ENCODE measurements at regions not wholly inside any gene's neighbourhood (a gene's known extent, or its start where the extent isn't known, plus 50 kb on each side); places are given as distances from the start of the nearest gene placed in this dataset.

DNA sequence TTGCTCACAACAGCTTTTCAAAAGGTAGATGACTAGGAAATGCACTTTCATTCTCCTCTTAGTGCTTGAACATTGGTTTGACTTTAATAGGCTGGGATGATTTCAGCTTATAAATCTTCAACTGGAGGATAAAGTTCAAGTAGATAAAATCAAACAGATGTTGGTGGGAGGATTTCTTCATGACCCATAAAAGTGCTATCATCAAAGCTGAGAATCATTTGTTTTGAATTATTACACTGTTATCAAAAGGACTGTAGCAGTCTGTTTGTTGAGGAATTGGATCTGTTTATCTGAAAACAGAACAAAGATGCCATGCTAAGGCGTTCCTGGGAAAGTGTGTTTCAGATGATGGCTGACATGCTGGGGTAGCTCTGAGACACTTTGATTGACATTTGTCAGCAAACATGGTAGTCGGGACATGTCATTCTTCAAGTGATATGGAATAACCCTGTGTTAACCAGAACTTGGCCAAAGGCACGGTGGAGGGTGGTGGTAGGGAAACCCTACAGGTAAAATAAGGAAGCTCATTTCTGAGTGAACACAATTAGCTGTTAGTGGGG lies 304.0 kb upstream of the PITX2 start:
- DNase-seq (ENCODE audit: insufficient read length, low spot score) (no peak), FAIRE-seq (no peak)
- TF ChIP-seq, protein P1, sequence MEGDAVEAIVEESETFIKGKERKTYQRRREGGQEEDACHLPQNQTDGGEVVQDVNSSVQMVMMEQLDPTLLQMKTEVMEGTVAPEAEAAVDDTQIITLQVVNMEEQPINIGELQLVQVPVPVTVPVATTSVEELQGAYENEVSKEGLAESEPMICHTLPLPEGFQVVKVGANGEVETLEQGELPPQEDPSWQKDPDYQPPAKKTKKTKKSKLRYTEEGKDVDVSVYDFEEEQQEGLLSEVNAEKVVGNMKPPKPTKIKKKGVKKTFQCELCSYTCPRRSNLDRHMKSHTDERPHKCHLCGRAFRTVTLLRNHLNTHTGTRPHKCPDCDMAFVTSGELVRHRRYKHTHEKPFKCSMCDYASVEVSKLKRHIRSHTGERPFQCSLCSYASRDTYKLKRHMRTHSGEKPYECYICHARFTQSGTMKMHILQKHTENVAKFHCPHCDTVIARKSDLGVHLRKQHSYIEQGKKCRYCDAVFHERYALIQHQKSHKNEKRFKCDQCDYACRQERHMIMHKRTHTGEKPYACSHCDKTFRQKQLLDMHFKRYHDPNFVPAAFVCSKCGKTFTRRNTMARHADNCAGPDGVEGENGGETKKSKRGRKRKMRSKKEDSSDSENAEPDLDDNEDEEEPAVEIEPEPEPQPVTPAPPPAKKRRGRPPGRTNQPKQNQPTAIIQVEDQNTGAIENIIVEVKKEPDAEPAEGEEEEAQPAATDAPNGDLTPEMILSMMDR (IDR thresholded peaks at IDR 0.05; ENCODE audit: insufficient read depth, missing control alignments) = no peak

DNA sequence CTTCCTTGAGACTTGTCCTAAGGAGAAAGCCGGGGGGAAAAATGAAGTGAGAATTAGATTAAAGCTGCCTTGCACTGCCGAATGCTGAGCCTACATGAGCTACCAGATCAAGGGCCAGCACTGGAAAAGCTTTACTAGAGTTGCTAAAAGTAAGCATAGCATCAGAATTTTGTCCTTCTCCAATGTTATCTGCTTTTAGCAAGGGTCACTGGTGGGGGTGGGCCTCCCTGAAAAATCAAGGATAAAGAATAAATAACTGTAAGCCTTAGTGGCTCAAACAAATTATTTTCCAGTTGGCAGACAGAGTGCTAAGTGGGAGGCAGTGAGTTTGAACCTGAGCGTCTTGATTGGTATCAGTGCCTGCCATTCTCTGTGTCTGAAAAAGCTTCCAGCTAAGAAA lies 310.5 kb upstream of the PITX2 start:
- TF ChIP-seq, protein P1 (IDR thresholded peaks at IDR 0.05; ENCODE audit: insufficient read depth, missing control alignments) = no peak
- DNase-seq (ENCODE audit: insufficient read length, low spot score) = no peak
- no peak for FAIRE-seq

DNA sequence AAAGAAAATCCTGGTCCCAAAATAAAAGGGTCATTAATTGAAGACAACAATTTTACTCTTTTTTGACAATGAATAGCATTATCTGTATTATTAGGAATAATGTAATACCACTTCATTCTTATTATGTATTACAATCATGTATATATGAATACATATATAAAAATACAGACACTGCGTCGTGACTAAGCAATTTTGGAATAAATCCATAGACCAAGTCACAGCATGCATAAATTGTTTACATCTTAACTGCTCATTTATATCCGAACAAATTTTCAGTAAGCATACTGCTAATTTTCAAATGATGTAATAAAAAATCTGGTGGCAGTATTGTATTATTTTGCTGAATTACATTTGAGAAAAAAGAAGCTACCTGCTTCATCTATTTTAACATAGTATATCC lies 321.6 kb upstream of the PITX2 start:
- TF ChIP-seq, protein P1 (IDR thresholded peaks at IDR 0.05; ENCODE audit: insufficient read depth, missing control alignments) = no peak
- FAIRE-seq (no peak), DNase-seq (ENCODE audit: insufficient read length, low spot score) (no peak)

DNA sequence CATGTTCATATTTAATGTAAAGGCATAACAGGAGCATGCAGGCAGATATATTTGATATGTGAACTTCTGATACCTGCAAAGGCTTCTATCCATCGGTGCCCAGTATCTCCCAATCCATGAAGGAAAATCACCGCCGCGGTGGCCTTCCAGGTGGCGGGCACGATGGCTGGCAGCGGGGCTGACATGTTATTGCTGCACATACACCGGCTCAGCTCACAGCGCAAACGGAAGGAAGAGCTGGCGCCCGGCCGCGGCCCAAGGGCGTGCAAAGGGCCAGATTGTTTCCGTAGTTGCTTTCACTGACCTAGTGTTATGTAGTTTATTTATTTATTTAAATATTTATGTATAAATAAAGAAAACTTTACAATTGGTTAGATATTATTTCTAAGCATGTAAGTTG lies 322.7 kb upstream of the PITX2 start:
- TF ChIP-seq, protein P1 (IDR thresholded peaks at IDR 0.05; ENCODE audit: insufficient read depth, missing control alignments) = no peak
- FAIRE-seq (no peak), DNase-seq (ENCODE audit: insufficient read length, low spot score) (no peak)

DNA sequence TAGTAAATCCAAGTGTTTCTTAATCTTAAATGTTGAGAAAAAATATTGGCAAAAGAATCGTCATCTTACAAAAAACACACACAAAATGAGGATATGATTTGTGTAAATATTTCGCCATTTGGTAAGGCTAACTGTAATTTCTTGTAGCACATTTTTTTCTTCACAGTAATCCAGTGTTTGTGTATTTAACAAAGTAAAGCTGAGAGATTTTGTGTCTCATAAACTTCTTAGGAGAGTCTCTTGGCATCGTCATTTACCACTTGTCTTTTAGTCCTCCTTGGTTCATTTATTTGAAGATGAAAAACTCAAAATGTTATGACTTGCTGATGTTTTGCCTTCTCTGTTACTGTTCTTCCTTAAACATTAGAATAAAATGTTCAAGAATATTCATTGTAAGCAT lies 326.7 kb upstream of the PITX2 start:
- TF ChIP-seq, protein P1 (IDR thresholded peaks at IDR 0.05; ENCODE audit: insufficient read depth, missing control alignments) = no peak

DNA sequence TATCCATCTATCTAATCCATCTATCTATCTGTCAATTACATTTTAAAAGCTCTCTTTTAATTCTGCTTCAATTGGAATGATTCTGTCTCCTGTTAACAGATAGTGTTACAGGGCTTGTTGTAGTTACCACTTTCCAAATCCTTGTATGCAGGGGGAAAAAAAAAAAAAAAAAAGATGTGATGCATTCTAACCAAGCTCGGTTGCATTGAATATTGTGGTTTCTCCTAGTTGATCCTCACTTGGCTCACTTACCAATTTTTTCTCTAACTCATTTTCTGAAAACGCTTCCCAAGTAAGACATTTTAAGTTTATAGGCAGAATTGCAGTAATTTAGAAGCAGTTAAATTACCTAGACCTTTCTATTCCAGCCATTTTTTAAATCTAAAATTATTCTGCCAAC lies 327.9 kb upstream of the PITX2 start:
- TF ChIP-seq, protein P1 (IDR thresholded peaks at IDR 0.05; ENCODE audit: insufficient read depth, missing control alignments) = no peak
- DNase-seq (ENCODE audit: insufficient read length, low spot score) = no peak

More for the DNA sequence above, 326.7 kb upstream of the PITX2 start:
- FAIRE-seq (no peak), DNase-seq (ENCODE audit: insufficient read length, low spot score) (no peak)

DNA sequence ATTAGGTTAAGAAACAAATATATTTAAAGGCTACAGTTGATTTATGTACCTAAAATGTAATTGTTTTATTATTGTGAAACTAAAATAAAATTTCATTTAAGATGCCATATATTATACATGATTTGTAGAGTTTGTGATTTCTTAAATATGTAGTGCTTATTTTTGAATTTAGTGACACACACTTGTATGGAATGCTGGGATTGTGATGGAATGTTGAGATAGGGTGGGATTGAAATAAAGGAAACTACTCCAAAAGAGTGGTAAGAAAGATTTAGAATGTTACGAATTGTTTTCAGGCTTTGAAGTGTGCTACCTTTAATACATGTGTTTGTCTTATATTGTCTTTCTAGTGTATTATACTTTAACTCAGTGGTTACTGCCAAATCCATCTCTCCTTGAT lies 330.3 kb upstream of the PITX2 start:
- DNase-seq (ENCODE audit: insufficient read length, low spot score) (no peak), FAIRE-seq (no peak)
- TF ChIP-seq, protein P1 (IDR thresholded peaks at IDR 0.05; ENCODE audit: insufficient read depth, missing control alignments) = no peak

More for the DNA sequence above, 327.9 kb upstream of the PITX2 start:
- no peak for FAIRE-seq
